T-helper 22 cell (primary cell): ENCODE measurements at regions not wholly inside any gene's neighbourhood (a gene's known extent, or its start where the extent isn't known, plus 50 kb on each side); places are given as distances from the start of the nearest gene placed in this dataset.

Experiments
- DNase-seq: peaks from one replicate; pipeline ENCODE4 v3.0.0-alpha.2; 2020; ENCODE audit warnings: low read depth

- DNase-seq, result no peak
Observed at GRCh38 chr12:89185181-89185580, 167.1 kb downstream of the DUSP6 start.

DNA sequence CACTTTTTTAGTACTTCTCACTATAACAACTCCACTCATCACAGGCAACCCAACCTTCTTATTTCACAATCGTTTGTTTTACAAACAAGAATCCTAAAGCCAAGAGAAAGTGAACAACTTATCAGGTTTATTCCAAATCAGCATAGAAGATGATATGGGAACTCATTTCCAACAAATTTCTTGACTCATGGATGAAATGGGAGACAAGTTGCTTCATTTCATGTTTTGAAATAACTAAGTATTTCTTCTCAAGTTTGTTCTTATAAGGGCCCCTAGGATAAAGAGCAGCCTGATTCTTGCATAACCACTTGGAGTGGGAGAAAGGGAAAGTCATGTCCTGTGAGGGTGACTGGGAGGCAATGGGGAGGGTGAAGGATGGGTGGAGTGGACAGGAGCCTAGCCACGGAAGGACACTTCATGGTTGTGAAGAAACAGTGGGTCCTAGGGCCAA is 168.3 kb downstream of the DUSP6 start:
- no peak for DNase-seq

GRCh38 chr12:89181271-89181920 is 170.9 kb downstream of the DUSP6 start:
- no peak for DNase-seq

GRCh38 chr12:89180496-89180895 is 171.8 kb downstream of the DUSP6 start:
- no peak for DNase-seq

DNA sequence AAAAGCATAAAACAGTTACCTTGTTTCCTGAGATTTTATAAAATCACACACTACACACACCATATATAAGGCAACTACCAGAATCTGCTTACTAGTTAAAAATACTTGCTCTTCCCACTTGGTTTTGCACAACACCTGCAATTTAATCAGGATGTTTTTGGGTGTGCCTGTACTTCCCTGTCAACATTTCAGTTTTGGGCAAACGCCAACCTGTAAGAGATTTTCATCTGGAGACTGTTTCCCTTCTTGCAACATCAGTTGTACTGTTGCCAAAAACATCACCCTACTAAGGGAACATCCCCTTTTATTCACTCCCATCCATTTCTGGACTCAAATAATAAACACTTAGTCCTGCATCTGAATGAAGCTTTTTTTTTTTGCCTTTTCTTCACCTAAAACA is 172.3 kb downstream of the DUSP6 start:
- DNase-seq, result no peak

DNA sequence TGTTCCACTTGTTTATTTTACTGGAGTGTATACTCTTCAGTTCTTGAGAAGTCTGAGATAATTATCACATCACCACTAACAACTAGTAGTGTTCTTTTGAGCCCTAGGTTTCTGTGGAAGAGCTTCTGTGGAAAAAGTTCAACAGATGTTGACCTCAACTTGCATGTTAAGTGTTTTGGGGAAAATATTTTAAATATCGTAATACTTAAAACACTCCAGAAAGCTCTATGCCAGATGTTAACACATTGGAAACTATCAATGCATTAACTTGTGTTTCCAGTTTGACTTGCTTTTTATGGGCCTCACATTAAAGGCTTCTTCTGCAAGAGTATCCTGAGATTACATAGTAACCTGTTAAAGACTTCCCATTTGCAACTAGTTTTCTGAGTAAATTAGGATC is 173.1 kb downstream of the DUSP6 start:
- no peak for DNase-seq

DNA sequence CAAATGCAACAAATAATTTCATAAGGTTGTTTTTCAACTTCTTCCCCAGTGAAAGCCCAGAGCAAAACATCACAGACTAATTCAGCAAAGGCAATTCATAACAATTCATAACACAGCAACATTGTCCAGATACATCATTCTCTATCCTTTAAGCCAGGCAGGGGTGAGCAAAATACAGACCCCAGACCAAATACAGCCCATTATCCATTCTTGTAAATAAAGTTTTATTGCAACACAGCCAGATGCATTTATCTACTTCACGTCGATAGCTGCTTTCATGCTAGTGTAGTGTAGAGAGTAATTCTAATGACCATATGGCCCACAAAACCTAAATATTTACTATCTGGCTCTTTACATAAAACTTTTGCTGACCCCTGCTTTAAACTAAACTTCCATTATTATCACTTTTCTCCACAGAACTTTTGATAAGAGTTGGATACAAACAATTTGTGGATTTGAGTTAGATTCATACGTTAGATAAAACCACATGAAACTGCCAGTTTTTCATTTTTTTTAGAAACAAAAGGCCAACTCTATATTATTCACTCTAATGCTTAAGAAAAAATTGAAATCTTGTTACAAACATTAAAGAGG is 174.4 kb downstream of the DUSP6 start:
- DNase-seq, result no peak

- no peak for DNase-seq
Observed at GRCh38 chr12:89176676-89177075, 175.6 kb downstream of the DUSP6 start.

- no peak for DNase-seq
Observed at GRCh38 chr12:89173678-89174077, 178.6 kb downstream of the DUSP6 start.

GRCh38 chr12:89173096-89173495 is 179.2 kb downstream of the DUSP6 start:
- no peak for DNase-seq

- no peak for DNase-seq
Observed at GRCh38 chr12:89172224-89172623, 180.1 kb downstream of the DUSP6 start.

GRCh38 chr12:89169321-89169720 is 183.0 kb downstream of the DUSP6 start:
- no peak for DNase-seq

DNA sequence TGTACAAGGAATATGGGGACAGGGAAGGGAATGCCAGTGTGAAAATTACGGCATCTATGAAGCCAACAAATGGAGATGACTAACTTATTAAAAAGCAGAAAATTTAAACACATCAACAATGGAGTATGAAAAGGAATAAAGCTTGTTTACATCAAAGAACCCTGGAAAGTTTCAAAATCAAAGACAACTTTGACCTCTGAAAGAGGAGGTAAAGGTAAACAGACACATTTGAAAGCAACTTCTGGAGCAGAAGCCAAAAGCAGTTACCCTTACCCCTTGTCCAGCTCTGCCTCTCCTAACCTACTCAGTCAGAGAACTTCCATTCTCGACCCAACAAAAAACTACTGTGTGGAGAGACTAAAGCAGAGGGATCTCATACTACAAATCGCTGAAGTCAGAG is 184.3 kb downstream of the DUSP6 start:
- DNase-seq, result no peak

- no peak for DNase-seq
Observed at GRCh38 chr12:89166525-89166934, 185.8 kb downstream of the DUSP6 start.

GRCh38 chr12:89166121-89166520 is 186.2 kb downstream of the DUSP6 start:
- no peak for DNase-seq

- DNase-seq, result no peak
Observed at GRCh38 chr12:89165703-89166102, 186.6 kb downstream of the DUSP6 start.

DNA sequence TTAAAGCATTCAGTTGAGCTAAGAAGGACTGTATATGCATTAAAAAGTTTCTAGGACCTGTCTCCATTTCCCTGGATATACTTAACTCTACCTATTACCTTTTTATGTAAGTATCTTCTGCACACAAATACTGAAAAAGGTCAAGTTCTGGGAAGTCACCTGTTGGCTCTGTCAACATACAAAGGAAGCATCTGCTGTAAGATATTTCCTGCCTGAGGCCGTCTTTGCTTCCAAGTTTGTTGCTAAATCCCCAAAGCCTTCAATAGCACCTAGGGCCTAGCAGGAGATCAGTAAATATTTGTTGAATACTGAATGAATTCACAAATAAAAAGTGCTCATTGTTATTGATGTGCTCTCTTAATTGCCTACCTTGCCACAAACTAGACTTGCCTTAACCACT is 188.4 kb downstream of the DUSP6 start:
- no peak for DNase-seq

- DNase-seq, result no peak
Observed at GRCh38 chr12:89162589-89163261, 189.6 kb downstream of the DUSP6 start.

DNA sequence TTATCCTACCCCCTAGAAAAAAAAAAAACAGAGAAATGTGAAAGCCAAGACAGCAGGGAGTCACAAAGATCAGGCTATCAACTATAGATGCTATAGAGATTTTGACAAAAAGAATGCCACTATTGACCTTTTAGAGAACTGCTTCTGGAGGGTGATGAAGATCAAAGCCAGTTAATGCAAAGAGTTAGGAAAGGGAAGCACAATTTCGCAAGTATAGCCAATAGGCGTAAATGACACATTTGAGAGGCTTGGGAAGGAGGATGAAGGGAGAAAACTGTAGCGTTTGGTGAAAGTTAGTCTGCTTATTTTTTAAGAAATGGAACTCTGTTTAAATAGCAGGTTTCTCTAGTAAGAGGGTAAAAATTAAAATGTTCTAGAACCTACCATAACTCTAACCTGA is 190.7 kb downstream of the DUSP6 start:
- DNase-seq, result no peak

DNA sequence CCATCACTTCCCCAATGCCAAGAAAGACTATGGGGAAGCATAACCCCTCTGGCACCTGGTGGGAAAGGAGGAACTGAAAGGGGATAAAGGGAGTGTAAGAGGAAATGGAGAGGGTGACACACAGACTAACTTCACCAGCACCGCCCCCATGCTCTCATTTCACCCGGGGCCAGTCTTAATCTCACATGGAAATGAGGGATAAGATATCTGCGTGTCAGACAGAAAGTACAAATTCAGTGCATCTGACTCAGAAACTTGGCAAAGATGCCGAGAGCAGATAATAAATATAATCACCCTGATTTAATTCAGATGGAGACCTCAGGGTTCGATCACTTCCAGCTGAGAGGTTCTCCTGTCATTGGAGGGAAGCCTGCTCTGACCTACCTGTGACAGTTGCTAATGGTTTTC is 191.6 kb downstream of the DUSP6 start:
- DNase-seq, result no peak

DNA sequence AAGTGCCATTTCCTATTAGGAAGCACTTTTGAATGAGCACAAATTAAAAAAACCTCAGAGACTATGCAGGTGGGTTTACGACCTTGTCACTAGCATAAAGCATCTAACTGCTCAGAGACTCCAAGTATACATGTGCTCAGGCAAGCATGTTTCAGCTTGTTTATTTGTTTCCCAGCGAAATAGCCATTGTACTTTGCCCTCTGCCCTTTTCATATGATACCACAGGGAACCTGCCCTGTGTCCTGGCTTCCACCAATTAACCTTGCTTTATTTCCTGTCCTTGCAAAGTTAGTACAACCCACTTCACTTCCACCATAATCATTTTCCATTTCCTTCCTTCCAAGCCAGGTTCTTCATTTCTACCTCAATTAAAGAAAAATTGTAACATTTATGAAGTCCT is 194.9 kb downstream of the DUSP6 start:
- DNase-seq, result no peak

DNA sequence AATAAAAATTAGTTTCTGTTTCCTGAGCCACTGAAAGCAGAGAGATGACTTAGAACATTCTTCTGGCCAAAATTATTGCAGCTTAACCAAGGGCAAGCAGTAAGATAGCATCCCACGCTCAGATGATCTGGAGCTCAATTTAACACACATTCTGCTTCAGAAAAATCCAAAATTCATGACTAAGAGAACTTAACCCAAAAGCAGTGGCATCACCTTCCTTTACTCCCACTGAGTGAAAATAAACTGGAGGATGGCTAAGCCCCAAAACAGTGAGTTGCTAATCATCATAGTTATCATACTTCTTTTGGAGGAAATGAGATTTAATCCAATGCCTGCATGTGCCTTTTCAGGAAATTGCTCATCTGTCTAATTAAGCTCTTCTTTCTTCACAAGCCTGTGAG is 195.4 kb downstream of the DUSP6 start:
- no peak for DNase-seq

- no peak for DNase-seq
Observed at GRCh38 chr12:89156340-89156739, 196.0 kb downstream of the DUSP6 start.

DNA sequence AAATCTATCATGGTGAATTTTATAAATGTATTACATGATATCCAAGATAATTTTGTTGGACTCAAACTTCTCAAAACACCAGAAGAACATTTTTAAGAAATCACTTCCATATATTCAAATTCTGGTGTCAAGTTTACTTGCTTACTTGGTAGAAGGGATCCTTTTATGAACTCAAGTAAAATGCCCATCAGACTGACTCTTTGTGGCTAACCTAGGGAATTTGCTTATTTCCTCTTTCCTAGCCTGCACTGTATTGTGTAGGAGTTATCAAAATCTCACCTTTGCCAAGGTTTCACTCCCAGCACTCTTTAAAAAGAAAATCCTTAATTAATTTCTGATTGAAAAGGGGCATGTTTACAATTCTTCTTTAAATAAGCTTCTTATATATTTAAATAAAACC is 196.5 kb downstream of the DUSP6 start:
- DNase-seq, result no peak
